Lung (tissue), 11 donors: ENCODE measurements at regions not wholly inside any gene's neighbourhood (a gene's known extent, or its start where the extent isn't known, plus 50 kb on each side); places are given as distances from the start of the nearest gene placed in this dataset.

Experiments
- ATAC-seq: fragments of 200-7000 bp; cut with Tn5 transposase; one replicate; pipeline ENCODE4 v1.9.1; 2020; ENCODE audit warnings: moderate number of reproducible peaks; ENCODE audit not compliant: insufficient read depth, low FRiP score
- DNase-seq, 3 donors: peaks; one replicate each; pipeline ENCODE4 v3.0.0-alpha.2; 2013 to 2017
- H3K27ac ChIP-seq, 2 donors: one replicate each; pipeline ENCODE4 v1.5.1; 2013; ENCODE audit warnings: mild to moderate bottlenecking in 2 of 2, moderate library complexity in 2 of 2, control low read depth in 1 of 2, inconsistent platforms in 1 of 2, low read depth in 1 of 2, low read length in 1 of 2
- H3K27me3 ChIP-seq, 3 donors: one replicate each; pipeline ENCODE4 v1.5.1; 2013; ENCODE audit warnings: low read length in 2 of 3; ENCODE audit not compliant: control insufficient read depth in 3 of 3, insufficient read depth in 3 of 3
- H3K36me3 ChIP-seq, 4 donors: one replicate each; pipeline ENCODE4 v1.5.1; 2013; ENCODE audit warnings: low read length in 4 of 4, mild to moderate bottlenecking in 1 of 4, moderate library complexity in 1 of 4; ENCODE audit not compliant: control insufficient read depth in 4 of 4, insufficient read depth in 4 of 4
- H3K4me1 ChIP-seq, 5 donors: one replicate each; pipeline ENCODE4 v1.5.1; 2013; ENCODE audit warnings: low read length in 5 of 5, mild to moderate bottlenecking in 2 of 5, moderate library complexity in 1 of 5; ENCODE audit not compliant: control insufficient read depth in 5 of 5, insufficient read depth in 5 of 5
- H3K4me3 ChIP-seq: one replicate; pipeline ENCODE4 v1.5.1; 2013; ENCODE audit warnings: mild to moderate bottlenecking, control low read depth, moderate library complexity
- H3K9ac ChIP-seq, 2 donors: one replicate each; pipeline ENCODE4 v1.5.1; 2013; ENCODE audit warnings: low read length in 2 of 2, control low read depth in 1 of 2; ENCODE audit not compliant: insufficient read depth in 1 of 2
- H3K9me3 ChIP-seq, 4 donors: one replicate each; pipeline ENCODE4 v1.5.1; 2013; ENCODE audit warnings: low read length in 3 of 4, mild to moderate bottlenecking in 1 of 4, moderate library complexity in 1 of 4; ENCODE audit not compliant: control insufficient read depth in 4 of 4, insufficient read depth in 3 of 4
- WGBS, 2 donors: extraction: QIAGEN DNeasy Blood & Tissue Kit; methylation state at CpG; one replicate each; pipeline ENCODE4 v1.1.7; 2013; 5-methylcytosine and 5-hydroxymethylcytosine counted together
- TF ChIP-seq, protein P1 (sequence below): IDR thresholded peaks from 2 replicates; pipeline ENCODE4 v1.5.1; 2012; ENCODE audit warnings: mild to moderate bottlenecking; ENCODE audit errors: control extremely low read depth, extremely low read depth
- donor health status: control.
- donor health status: control.
- donor health status: Bipolar disorder and iron deficiency.
- donor health status: healthy.
- donor health status: DM: yes; HTN: yes; CAD: no.

DNA sequence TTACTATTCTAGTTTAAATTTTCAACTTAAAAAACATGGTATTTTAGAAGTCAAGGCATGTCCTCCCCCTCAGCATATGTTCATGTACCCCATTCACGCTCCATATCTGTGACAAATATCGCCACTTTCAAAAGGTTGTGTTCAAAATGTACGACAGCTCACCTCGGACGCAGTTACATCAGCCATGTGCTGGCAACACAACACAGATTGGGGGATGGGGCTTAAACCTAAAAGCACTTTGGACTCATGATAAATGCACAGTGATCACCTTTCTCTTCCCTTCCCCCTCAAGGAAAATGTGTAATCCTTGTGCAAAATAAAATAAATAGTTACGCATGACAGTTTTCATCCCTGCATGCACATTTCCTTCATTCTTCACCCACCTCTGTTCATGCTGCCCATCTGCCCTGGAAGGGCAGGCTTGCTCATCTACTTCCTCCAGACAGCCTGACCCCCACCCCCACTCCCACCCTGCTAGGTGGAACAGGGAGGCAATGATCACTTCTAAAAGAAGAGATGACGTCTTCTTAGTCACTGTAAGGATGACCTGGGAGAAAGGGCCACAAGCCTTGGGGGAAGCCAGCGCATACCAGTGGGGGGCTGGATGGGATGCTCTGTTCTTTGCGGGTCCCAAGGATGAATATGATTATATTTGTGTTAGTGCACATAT is 271.4 kb upstream of the SEMA6D start:
- ATAC-seq (no peak), DNase-seq (no peak)
- no peaks in the 10 kb centered on the region for H3K36me3 ChIP-seq
- H3K27me3 ChIP-seq, result no peaks in the 10 kb centered on the region
- H3K27ac ChIP-seq, result no peak overlapping the region
- no peak overlapping the region for H3K9ac ChIP-seq
- WGBS, 2 donors, result 93 to 95% methylated on average over 9 of the region's 9 CpGs
- H3K9me3 ChIP-seq, result peaks cover 0 to 3% (median 0%) of the 10 kb centered on the region in 4 donors
- H3K4me3 ChIP-seq, result no peak overlapping the region
- H3K4me1 ChIP-seq, result peaks cover 0 to 23% (median 0%) of the 10 kb centered on the region in 5 donors
- TF ChIP-seq, protein P1, sequence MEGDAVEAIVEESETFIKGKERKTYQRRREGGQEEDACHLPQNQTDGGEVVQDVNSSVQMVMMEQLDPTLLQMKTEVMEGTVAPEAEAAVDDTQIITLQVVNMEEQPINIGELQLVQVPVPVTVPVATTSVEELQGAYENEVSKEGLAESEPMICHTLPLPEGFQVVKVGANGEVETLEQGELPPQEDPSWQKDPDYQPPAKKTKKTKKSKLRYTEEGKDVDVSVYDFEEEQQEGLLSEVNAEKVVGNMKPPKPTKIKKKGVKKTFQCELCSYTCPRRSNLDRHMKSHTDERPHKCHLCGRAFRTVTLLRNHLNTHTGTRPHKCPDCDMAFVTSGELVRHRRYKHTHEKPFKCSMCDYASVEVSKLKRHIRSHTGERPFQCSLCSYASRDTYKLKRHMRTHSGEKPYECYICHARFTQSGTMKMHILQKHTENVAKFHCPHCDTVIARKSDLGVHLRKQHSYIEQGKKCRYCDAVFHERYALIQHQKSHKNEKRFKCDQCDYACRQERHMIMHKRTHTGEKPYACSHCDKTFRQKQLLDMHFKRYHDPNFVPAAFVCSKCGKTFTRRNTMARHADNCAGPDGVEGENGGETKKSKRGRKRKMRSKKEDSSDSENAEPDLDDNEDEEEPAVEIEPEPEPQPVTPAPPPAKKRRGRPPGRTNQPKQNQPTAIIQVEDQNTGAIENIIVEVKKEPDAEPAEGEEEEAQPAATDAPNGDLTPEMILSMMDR, result no peak

DNA sequence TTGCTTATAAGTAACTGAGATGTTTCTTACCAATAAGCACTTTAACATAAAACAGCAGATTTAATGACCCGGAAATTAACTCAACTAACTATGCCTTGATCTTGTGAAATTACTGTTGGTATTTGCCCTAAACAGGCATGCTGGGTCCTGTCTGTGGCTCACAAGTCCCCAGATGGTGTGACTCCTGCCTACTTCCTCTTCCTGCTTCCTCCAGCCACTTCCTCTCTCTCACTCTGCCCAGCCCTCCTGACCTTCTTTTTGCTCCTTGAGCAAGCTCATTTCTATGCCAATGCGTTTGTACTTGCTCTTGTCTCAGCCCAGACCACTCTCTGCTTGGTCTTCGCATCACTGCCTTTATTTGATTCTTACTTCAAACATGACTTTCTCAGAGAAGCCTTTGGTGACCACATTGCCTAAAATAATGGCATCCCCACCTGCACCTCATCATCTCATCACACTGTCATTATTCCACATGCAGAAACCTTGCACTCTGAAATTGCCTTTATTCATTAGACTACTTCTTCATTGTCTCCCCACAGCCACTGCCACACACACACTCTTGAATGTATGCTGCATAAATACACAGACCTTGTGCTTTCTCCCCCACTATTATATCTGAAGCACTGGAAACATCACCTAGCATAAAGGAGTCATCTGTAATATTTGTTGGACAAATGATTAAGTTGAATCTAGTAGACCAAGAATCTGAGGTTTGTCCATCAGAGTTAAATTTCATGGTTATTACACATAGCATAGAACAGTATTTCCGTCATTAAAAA is 256.3 kb upstream of the SEMA6D start:
- Histone ChIP-seq H3K27me3 (no peaks in the 10 kb centered on the region), H3K9me3 (no peaks in the 10 kb centered on the region), H3K4me1 (no peaks in the 10 kb centered on the region), H3K4me3 (no peak overlapping the region), H3K27ac (no peak overlapping the region), H3K36me3 (no peaks in the 10 kb centered on the region), H3K9ac (no peak overlapping the region)
- TF ChIP-seq, protein P1, result no peak
- ATAC-seq (no peak), DNase-seq (no peak)
- WGBS, 2 donors, result 79 to 82% methylated on average over 4 of the region's 4 CpGs

DNA sequence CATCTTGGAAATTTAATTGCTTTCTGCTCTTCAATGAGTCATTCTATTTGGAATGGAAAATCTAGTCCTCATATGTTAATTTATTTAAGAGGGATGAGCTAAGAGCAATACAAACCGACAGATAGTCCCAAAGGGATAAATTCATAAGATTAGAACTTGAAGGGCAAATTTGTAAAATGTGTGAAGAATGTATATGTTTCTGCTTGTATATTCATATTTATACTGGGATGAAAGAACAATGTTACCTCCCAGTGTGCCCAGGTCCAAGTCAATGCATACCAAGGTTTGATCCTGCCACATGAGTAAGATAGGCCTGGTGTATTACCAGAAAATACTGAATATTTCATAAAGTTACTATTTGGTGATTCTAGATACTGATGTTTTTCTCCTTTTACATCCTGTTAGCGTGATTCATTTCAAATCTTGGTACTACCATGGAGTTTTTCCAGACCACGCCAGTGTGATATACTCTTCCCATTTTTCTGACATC is 255.6 kb upstream of the SEMA6D start:
- Histone ChIP-seq H3K27ac (no peak overlapping the region), H3K36me3 (no peaks in the 10 kb centered on the region), H3K9ac (no peak overlapping the region), H3K4me1 (no peaks in the 10 kb centered on the region), H3K9me3 (no peaks in the 10 kb centered on the region), H3K27me3 (no peaks in the 10 kb centered on the region), H3K4me3 (no peak overlapping the region)
- TF ChIP-seq, protein P1, result no peak
- WGBS, 2 donors, result 93 to 98% methylated on average over 3 of the region's 3 CpGs
- ATAC-seq (no peak), DNase-seq (no peak)
